SKM-1 (cell line): ENCODE measurements at regions not wholly inside any gene's neighbourhood (a gene's known extent, or its start where the extent isn't known, plus 50 kb on each side); places are given as distances from the start of the nearest gene placed in this dataset.

Experiments used
- DNase-seq: peaks from one replicate; lab custom pipeline; 2025; ENCODE audit not compliant: unreplicated experiment; lab: John Stamatoyannopoulos, UW

DNA sequence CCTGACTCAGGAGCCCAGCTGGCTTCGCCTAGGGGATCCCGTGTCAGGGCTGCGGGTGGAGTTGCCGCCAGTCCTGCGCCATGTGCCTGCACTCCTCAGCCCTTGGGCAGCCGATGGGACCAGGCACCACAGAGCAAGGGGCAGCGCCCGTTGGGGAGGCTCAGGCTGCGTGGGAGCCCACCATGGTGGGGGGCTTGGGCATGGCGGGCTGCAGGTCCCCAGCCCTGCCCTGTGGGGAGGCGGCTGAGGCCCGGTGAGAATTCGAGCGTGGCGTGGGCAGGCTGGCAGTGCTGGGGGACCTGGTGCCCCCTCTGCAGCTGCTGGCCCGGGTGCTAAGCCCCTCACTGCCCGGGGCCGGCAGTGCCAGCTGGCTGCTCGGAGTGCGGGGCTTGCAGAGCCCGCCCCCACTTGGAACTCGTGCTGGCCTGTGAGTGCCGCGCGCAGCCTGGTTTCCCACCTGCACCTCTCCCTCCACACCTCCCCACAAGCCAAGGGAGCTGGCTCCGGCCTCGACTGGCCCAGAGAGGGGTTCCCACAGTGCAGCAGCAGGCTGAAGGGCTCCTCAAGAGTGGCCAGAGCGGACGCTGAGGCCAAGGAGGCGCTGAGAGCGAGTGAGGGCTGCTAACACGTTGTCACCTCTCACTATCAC lies 135.1 kb upstream of the SEL1L start:
- no peak for DNase-seq

DNA sequence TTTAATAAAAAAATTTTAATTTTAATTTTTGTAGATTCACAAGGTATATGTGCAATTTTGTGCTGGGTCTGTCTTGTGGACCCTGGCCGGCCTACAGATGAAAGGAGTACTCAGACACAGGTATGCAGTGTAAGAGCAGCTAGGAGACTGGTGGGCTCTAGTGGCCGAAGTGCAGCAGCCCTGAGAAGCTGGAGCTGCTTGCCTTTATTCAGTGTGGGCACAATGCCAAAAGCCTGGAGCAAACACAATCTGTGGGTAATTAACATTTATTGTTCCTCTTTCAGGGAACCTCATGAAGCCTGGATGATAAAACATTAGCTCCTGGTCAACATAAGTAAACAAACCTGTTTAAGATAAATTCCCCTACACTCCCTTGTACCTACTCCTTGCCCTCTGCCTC lies 135.7 kb upstream of the SEL1L start:
- no peak for DNase-seq

GRCh38 chr14:81673930-81674329 lies 140.3 kb upstream of the SEL1L start:
- no peak for DNase-seq

- no peak for DNase-seq
These were observed 142.7 kb upstream of the SEL1L start for GRCh38 chr14:81676395-81676794.

- DNase-seq, result no peak
These were observed 143.2 kb upstream of the SEL1L start for GRCh38 chr14:81676879-81677278.

DNA sequence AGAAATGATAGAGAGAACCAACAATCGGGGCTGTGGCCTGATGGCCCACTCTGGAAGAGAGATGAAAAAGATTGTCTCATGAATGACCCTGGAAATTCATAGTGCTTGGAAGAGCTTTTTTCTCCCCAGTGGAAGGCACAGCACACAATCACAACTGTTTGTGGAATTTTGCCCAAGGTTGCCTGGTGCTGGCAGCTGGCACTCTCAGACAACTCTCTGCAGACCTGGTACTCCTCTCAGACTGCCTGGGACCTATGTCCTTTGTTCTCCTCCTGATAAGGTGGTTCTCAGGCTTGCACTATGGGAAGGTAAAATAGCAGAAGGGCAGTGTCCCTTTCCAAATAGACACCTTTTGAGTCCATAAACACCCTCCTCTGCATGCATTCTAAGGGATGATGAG lies 144.1 kb upstream of the SEL1L start:
- no peak for DNase-seq

- no peak for DNase-seq
These were observed 145.6 kb upstream of the SEL1L start for GRCh38 chr14:81679226-81679625.

DNA sequence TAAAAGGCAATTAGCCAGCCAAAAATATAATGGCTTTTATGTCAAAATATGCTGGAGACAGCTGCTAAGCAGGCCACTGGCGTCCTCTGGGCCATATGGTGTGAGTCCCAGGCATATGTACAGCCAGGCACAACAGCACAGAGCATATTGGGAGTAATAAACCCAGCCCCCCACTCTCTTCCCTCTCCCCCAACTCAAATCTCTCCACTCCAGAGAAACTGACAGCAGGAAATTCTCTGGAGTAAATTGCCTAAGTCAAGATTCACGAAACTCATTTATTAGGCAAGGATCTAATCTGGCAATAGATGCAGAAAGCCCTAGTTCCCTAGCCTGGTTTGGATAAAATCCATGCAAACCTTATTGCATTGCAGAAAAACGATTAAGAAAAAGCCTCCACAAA lies 147.9 kb upstream of the SEL1L start:
- no peak for DNase-seq

DNA sequence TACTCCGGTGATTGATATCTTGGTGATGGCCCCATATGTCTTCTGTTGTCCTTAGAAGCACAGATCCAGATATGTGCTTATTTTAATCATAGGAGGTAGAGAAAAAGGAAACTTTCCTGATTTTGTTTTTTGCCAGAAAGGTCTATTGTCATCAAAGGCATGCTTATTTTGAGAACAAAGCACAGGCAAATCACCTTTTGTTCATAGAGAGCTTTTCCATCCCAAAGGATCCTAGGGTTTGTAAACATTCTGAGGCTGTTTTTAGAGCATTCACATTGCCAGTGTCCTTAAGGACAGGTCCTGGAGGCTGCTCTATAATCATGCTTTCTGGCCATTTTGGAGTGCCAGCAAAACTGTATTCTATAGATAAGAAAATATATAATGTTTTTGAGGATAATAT lies 148.5 kb upstream of the SEL1L start:
- DNase-seq, result no peak

DNA sequence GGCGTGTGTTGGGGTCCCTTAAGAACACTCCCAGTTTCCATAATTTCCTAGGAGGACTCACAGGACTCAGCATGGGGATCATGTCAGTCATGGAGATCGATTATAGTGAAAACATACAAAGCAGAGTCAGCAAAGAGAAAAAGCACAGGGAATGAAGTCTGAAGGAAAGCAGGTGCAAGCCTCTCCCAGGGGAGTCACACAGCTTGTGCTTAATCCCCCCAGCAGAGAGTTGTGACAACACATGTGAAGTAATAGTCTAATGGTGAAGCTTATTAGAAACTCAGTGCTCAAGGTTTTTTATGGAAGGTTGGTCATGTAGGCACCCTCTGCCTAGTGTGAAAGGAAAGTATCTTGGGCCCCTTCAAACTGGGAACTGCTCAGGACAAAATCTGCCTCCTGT lies 149.0 kb upstream of the SEL1L start:
- DNase-seq, result no peak

GRCh38 chr14:81684696-81685095 lies 151.0 kb upstream of the SEL1L start:
- DNase-seq, result no peak

- DNase-seq, result no peak
These were observed 152.9 kb upstream of the SEL1L start for GRCh38 chr14:81686512-81686911.

DNA sequence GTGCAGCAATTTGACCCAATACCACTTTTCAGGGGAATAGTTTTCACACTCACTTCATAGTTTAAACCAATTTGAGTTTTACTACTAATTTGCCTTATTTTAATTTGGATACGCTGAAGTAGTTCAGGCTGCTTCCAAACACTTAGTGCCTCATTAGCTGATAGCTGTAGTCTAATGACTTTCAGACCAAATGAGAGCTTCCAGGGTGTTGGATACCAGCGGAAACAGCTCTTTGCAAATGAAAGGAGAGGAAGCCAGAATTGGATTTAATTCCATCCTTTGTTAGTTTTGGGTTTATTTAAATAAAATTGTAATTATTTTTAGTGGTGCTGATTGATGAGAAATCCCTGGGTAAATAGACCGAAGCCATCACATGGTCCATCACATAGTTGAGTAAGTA lies 158.3 kb upstream of the SEL1L start:
- DNase-seq, result no peak

DNA sequence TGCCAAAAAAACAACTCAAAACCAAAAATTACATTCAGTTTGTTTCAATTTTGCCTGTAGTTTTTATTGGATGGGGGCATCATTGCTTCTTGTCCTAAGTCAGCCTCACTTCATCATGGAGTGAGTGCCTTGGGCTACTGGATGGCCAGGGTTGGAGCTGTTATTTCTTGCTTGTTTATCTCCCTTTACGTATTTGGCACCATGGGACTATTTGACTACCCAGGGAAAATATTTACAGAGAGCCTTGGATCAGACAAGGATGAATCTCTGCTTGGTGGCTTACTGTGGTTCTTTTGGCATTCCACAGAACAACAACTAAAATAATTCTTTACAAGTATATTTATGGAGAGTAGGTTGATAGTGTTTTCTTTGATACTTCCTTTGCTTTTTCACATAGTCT lies 160.8 kb upstream of the SEL1L start:
- no peak for DNase-seq

- no peak for DNase-seq
These were observed 176.0 kb upstream of the SEL1L start for GRCh38 chr14:81709681-81710080.

GRCh38 chr14:81710232-81710845 lies 176.7 kb upstream of the SEL1L start:
- peak; percentile 3 for DNase-seq

GRCh38 chr14:81715731-81716130 lies 182.1 kb upstream of the SEL1L start:
- DNase-seq, result no peak

DNA sequence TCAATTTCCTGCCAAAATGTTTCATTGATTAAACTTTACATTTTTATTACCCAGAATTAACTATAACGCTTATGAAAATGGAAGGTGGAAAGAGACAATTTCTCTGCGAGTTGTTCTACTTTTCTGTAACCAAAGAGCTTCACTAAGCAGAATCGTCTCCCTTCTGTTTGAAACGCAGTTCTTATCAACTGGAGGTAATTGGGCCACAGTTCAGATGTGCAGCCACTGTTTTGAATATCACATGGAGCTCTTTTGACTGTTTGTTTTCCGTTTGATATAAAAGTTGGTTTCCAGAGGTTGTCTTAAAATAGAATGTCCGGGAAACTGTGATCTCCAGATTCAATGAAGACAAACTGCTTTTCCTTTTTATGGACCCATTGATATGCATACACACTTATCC lies 183.3 kb upstream of the SEL1L start:
- DNase-seq, result no peak

GRCh38 chr14:81723956-81724355 lies 190.3 kb upstream of the SEL1L start:
- no peak for DNase-seq

DNA sequence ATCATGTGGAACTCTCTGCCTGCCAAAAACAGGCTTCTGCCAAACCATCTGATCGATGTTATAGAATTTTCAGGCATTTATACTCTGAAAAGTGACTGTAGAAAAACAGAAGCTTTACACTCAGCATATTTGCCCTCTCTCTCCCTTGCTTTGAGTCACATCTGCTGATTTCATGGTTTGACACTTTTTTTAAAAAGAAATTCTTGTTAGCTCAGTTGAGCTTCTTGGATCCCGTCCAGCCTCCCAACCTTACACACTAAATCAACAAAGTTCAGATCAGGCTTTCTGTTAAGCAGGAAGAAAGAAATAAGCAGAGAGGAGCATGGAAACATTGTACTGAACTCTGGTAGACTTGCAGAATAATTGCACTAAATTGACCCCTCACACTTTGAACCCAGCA lies 193.6 kb upstream of the SEL1L start:
- no peak for DNase-seq

DNA sequence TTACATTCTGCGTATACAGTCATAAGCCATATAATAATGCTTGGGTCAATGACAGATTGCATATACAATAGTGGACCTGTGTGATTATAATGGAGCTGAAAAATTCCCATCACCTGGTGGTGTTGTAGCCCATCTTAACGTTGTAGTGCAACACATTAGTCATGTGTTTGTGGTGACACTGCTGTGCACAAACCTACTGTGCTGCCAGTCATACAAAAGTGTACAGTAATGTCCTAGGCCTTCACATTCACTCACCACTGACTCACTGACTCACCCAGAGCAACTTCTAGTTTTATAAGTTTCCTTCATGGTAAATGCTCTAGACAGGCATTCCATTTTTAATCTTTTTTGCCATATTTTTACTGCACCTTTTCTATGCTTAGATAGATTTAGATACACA lies 194.8 kb upstream of the SEL1L start:
- no peak for DNase-seq

GRCh38 chr14:81729622-81730021 lies 196.0 kb upstream of the SEL1L start:
- DNase-seq, result no peak

GRCh38 chr14:81737938-81738337 lies 204.3 kb upstream of the SEL1L start:
- DNase-seq, result no peak
